ENCODE measurements at regions not wholly inside any gene's neighbourhood (a gene's known extent, or its start where the extent isn't known, plus 50 kb on each side); places are given as distances from the start of the nearest gene placed in this dataset.

- no peak for TF ChIP-seq CTCF (IDR thresholded peaks at IDR 0.05)
- no peak for TF ChIP-seq EZH2phosphoT487 (IDR thresholded peaks at IDR 0.05)
Measured at GRCh38 chr12:42793166-42793565, 203.6 kb upstream of the PRICKLE1 start.
